ENCODE measurements at regions not wholly inside any gene's neighbourhood (a gene's known extent, or its start where the extent isn't known, plus 50 kb on each side); places are given as distances from the start of the nearest gene placed in this dataset.
A peak's percentile ranks its signal among the peaks of the same experiment; 100 is the strongest.

- DNase-seq, result no peak
Measured at GRCh38 chr1:99170516-99170915, 93.8 kb upstream of the PLPPR4 start.

DNA sequence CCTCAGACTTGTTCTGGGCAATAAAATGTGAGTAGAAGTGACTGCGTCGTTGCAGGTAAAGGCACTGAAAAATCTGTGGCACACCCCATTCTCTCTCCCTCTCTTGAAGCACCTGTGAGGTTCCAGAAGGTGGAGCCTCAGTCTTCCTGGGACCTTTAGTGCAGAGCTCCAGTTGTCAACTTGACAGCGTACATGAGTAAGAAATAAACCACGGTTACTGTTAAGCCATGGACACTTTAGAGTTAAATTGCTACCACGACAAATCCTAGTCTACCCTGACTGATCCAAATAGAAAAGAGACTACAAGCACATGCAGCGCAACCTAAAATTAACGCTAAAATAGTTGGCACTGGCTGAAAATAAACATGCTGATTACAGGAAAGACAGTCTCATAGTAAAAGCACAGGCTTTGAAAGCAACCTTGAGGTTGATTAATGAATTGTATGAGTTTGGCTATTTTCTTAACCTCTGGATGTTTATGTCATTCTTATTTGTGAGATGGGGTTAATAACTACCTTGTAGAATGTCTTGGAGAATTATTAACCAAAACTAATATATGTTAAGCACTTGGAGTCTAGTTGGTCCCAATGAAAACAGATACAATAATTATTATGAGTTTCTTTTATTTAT lies 93.0 kb upstream of the PLPPR4 start:
- no peak for DNase-seq

DNA sequence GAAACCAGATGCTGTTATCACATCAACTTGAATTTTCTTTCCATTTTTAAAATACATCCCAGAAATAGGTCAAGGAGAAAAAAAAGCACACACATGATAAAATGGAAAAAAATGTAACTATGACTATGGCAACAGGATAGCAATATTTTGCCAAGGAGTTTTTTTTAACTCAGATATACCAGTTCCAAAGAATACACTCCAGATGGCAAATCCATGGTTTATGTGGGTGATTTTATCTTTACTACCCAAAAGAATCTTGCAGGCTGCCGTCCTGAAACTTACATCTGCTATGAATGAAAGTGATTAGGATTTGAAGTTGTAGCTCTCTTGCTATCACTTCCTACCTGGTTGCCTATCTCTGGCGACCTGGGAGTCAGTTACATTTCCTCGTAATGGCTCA lies 91.0 kb upstream of the PLPPR4 start:
- no peak for DNase-seq

DNA sequence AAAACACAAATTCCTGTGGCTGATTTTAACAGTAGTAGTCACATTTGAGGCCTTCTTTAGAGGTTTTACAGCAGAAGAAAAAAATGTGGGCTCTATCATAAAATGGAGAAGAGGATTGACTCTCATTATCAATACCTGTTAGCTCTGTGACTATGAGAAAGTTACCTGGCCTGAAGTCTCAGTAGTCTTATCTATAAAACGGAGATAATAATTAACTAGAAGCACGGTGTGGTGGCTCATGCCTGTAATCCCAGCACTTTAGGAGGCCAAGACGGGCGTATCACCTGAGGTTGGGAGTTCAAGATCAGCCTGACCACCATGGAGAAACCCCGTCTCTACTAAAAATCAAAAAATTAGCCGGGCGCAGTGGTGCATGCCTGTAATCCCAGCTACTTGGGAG lies 90.4 kb upstream of the PLPPR4 start:
- no peak for DNase-seq

DNA sequence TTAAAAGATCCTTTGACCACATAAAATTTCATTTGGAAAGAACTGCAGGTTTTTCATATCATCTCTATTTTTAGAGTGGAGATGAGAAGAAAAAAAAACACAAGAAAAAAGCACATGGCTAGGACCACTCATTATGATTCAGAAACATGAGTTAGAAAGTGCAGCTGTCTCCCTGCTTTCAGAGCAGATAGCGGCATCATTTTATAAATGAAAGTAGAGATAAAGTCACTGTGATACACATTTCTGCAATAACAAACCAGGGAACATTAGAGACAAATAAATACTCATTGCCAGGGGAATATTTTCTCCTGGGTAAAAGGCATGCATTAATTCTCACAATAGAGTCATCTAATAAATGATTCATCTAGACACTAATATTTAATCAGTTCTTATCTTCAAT lies 87.5 kb upstream of the PLPPR4 start:
- no peak for DNase-seq

DNA sequence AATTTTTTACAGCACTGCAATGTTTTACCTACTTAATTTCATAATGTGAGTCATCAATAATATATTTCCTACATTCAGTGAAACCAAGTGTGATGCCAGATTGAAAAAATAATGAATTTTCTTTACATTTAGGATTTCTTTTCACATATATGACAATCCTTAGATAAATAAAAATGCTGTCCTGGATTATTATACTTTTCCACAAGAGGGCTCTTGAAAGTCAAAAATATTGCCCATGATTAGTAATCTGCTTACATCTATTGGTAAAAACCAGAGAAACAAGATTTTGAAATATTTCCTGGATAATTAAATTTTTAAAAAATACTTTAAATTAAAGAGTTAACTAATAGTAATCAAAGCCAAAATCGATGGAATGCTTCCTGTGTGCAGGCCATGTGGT lies 86.8 kb upstream of the PLPPR4 start:
- DNase-seq, result no peak

DNA sequence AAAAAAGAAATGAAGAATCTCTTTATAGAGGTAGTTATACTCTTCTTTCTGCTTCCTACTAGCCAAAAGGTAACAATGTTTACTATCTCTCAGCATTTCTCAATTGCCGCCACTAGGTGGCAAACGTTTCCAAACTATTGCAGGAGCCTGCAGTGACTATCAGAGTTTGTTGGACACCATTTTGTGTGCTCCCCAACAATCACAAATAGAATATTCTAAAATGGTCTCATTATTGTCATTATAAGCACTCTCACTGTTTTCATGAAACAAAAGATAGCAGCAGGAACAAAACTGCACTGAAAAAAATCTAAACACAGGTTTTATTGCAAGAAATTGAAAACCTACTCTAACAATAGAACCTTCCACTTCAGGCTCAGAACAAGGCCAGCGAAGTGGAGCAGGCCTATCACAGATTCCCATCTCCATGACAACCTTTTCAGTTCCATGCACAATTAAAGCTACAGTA lies 83.9 kb upstream of the PLPPR4 start:
- peak; percentile 89 for DNase-seq

DNA sequence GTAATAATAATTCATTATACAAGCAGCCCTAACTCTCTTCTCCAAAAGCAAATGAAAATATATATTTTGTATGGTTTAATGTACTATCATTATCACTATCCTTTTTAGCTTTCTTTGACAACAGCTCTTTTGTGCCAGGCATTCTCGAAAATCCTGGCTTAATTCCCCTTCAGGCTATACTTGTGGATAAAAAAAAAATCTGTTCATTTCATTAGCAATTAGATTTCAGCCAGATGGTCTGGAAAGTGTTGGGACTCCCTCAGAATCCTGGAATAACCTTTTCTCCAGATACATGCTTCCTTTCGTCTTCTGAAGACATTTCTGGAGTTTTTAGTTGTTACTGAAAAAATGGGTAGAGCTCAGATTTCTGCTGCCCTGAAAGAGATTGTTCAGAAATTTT lies 83.4 kb upstream of the PLPPR4 start:
- DNase-seq, result no peak

GRCh38 chr1:99181892-99182291 lies 82.4 kb upstream of the PLPPR4 start:
- DNase-seq, result no peak

DNA sequence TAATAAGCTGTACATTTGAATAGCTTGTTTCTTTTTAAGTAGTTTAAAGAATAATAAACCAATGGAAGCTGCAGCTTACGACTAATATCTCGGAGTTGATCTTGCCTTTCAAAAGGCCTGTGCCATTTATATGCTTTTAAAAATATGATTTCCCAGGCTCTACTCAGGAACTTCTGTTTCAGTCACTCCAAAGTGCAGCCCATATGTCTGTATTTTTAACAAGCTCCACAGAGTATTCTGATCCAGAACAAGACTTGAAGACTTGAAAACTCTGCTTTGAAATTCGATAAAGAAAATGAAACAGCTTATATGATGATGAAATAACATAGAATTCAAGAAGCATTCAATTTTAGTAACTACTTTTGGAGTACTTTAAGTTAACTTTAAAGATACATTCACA lies 79.1 kb upstream of the PLPPR4 start:
- no peak for DNase-seq

DNA sequence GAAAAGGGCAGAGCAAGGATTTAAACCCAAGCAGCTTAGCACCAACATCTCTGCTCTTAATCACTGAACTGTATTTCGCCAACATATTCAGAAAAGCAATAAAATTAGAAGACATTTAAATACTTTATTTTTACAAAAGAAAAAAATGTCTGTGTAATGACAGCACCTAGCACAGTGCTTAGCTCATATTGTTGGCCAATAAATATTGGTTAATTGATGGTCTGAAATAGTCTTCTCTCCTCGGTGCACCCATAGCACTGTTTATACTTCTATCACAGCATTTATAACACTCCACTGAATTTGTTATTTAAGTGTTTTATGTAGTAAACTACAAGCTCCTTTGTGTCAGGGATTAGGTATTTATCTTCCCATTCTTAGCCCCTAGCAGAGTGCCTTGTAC lies 70.9 kb upstream of the PLPPR4 start:
- no peak for DNase-seq

DNA sequence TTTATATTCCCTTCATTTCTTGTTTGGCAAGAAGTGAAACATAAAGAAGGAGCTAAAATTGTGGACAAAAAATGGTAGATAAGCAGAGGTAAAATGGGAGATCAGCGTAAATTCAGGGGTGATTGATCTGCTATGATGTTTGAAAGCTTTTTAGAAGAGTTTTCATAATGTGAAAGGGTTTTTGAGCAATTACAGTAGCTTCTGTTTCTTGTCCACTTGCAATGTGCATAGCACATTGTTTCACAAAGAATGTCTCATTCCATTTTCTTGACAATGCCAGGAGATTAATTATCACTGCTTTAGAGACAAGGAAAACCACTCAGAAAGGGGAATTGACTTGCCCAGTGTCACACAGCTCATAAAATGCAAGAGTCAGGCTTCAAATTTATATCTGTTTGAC lies 65.9 kb upstream of the PLPPR4 start:
- no peak for DNase-seq

GRCh38 chr1:99207216-99207615 lies 57.1 kb upstream of the PLPPR4 start:
- DNase-seq, result no peak
